Panc1 (cell line): ENCODE measurements at regions not wholly inside any gene's neighbourhood (a gene's known extent, or its start where the extent isn't known, plus 50 kb on each side); places are given as distances from the start of the nearest gene placed in this dataset.

Experiments used
- ATAC-seq: fragments of 200-7000 bp; cut with Tn5 transposase; 2 replicates; pipeline ENCODE4 v1.9.1; 2020; ENCODE audit warnings: mild to moderate bottlenecking, moderate library complexity
- BruUV-seq: library from RNA; stranded (reverse); fragments of 400-500 nt; replicated peaks from 2 replicates; lab custom pipeline; 2021; lab: Mats Ljungman, UMichigan
- CTCF ChIA-PET: fragments of 300-600 bp; sonication (Branson Sonifier 250); formaldehyde crosslinking; loops from one replicate; lab custom pipeline; 2022; ENCODE audit warnings: antibody characterized with exemption; lab: Charles Lee
- POLR2A ChIA-PET: fragments of 300-600 bp; sonication (Branson Sonifier 250); formaldehyde crosslinking; loops from one replicate; lab custom pipeline; 2022; ENCODE audit warnings: antibody characterized with exemption; lab: Charles Lee
- DNase-seq: peaks from one replicate; pipeline ENCODE4 v3.0.0-alpha.2; 2010; ENCODE audit warnings: low read depth, low spot score
- H3K27ac ChIP-seq: 2 replicates; pipeline ENCODE4 v1.5.1; 2011; ENCODE audit warnings: mild to moderate bottlenecking, low read length, inconsistent platforms
- H3K27me3 ChIP-seq: fragments of 200-500 bp; sonication (Bioruptor generic); 2 replicates; pipeline ENCODE4 v1.6.0; 2014; ENCODE audit warnings: low read length, inconsistent platforms; ENCODE audit not compliant: control insufficient read depth, insufficient read depth
- H3K36me3 ChIP-seq: fragments of 200-500 bp; sonication (Bioruptor generic); 2 replicates; pipeline ENCODE4 v1.5.1; 2014; ENCODE audit warnings: inconsistent platforms, mild to moderate bottlenecking, low read length, moderate library complexity; ENCODE audit not compliant: control insufficient read depth, insufficient read depth
- H3K4me1 ChIP-seq: 2 replicates; pipeline ENCODE4 v1.5.1; 2011; ENCODE audit warnings: inconsistent platforms, mild to moderate bottlenecking, low read length, moderate library complexity; ENCODE audit not compliant: control insufficient read depth, insufficient read depth
- H3K4me3 ChIP-seq, 2 experiments: 2 replicates each; pipeline ENCODE4 v1.5.1; 2011 to 2012; ENCODE audit warnings: low read depth in 2 of 2, low read length in 2 of 2, mild to moderate bottlenecking in 2 of 2, inconsistent platforms in 1 of 2, moderate library complexity in 1 of 2
- H3K9me3 ChIP-seq: fragments of 200-500 bp; sonication (Bioruptor generic); 2 replicates; pipeline ENCODE4 v1.5.1; 2014; ENCODE audit warnings: low read depth, mild to moderate bottlenecking, inconsistent platforms, low read length, moderate library complexity; ENCODE audit not compliant: control insufficient read depth, insufficient read depth
- CTCF ChIP-seq: fragments of 450-650 bp; IDR thresholded peaks from 2 replicates; pipeline ENCODE4 v1.5.1; 2017; ENCODE audit warnings: mild to moderate bottlenecking
- POLR2AphosphoS5 ChIP-seq: IDR thresholded peaks from 2 replicates; pipeline ENCODE4 v1.6.1; 2012; ENCODE audit warnings: mild to moderate bottlenecking, low read depth, low read length, moderate library complexity
- REST ChIP-seq, 2 experiments: IDR thresholded peaks; 2 replicates each; pipeline ENCODE4 v1.6.1; 2011 to 2012; ENCODE audit warnings: low read depth in 2 of 2, control low read depth in 1 of 2, low read length in 1 of 2, mild to moderate bottlenecking in 1 of 2, moderate library complexity in 1 of 2; ENCODE audit not compliant: insufficient read depth in 1 of 2
- SIN3A ChIP-seq: IDR thresholded peaks from 2 replicates; pipeline ENCODE4 v1.6.1; 2012; ENCODE audit warnings: low read depth, mild to moderate bottlenecking, low read length, moderate library complexity, borderline replicate concordance; ENCODE audit not compliant: insufficient read depth
- TCF7L2 ChIP-seq: IDR thresholded peaks from 2 replicates; pipeline ENCODE4 v1.6.1; 2011; ENCODE audit warnings: mild to moderate bottlenecking, low read depth, low read length, inconsistent platforms
- in situ Hi-C: cut with HindIII; loops from 2 replicates; pipeline ENCODE4 v1.10.0; 2016; ENCODE audit warnings: low sequenced_read_pairs, low pct_unique_long_range_greater_than_20kb
- intact Hi-C: fragments of 100-400 bp; cut with micrococcal nuclease; formaldehyde crosslinking; loops from one replicate; pipeline ENCODE4 v1.10.0; 2022; ENCODE audit not compliant: unreplicated experiment

- CTCF ChIA-PET, result no interaction called here
- TF ChIP-seq CTCF (peak; percentile 58; the same call in 1 of the 2 replicates), REST (IDR thresholded peaks at IDR 0.05; ENCODE audit: insufficient read depth in 1 of 2, low read depth in 2 of 2, low read length in 1 of 2) (no peak), SIN3A (no peak), TCF7L2 (no peak), POLR2AphosphoS5 (no peak)
- Histone ChIP-seq H3K27ac (no peak overlapping the region), H3K9me3 (no peaks in the 10 kb centered on the region), H3K4me3 (no peak overlapping the region), H3K36me3 (no peaks in the 10 kb centered on the region), H3K27me3 (no peaks in the 10 kb centered on the region), H3K4me1 (no peaks in the 10 kb centered on the region)
- peak; percentile 36 for DNase-seq
- BruUV-seq, result no TSS peak
- in situ Hi-C loops (no loop called here), intact Hi-C loops (loop anchor here (10.0 kb wide), 2 partner anchors 124 to 326 kb away; no protein-coding TSS in a partner anchor)
- POLR2A ChIA-PET, result no interaction called here
- ATAC-seq, result peak; percentile 80
Measured at GRCh38 chr6:90940812-90941481, 354.1 kb upstream of the MAP3K7 start.

- no peaks in the 10 kb centered on the region for H3K9me3 ChIP-seq
- ChIA-PET CTCF (no interaction called here), POLR2A (no interaction called here)
- no TSS peak for BruUV-seq
- H3K36me3 ChIP-seq, result no peaks in the 10 kb centered on the region
- DNase-seq, result no peak
- H3K27me3 ChIP-seq, result no peaks in the 10 kb centered on the region
- no peaks in the 10 kb centered on the region for H3K4me1 ChIP-seq
- in situ Hi-C loops, result no loop called here
- H3K27ac ChIP-seq, result no peak overlapping the region
- ATAC-seq, result no peak
- no peak overlapping the region for H3K4me3 ChIP-seq
- intact Hi-C loops, result loop anchor here (10.0 kb wide), 2 partner anchors 125 to 325 kb away; no protein-coding TSS in a partner anchor
- TF ChIP-seq TCF7L2, result no peak
- no peak for TF ChIP-seq POLR2AphosphoS5
- no peak for TF ChIP-seq REST (IDR thresholded peaks at IDR 0.05; ENCODE audit: insufficient read depth in 1 of 2, low read depth in 2 of 2, low read length in 1 of 2)
- no peak for TF ChIP-seq CTCF
- TF ChIP-seq SIN3A, result no peak
Measured at GRCh38 chr6:90939906-90940305, 353.0 kb upstream of the MAP3K7 start.
